Trophoblast cell (in vitro differentiated cells and primary cell): ENCODE measurements at regions not wholly inside any gene's neighbourhood (a gene's known extent, or its start where the extent isn't known, plus 50 kb on each side); places are given as distances from the start of the nearest gene placed in this dataset.
"Not testable (repeated sequence)": the region's sequence is repeated elsewhere in the genome, so short reads cannot be mapped to it uniquely, and the experiment has no call there.

Experiments used
- DNase-seq, 2 donors: peaks; one replicate each; pipeline ENCODE4 v3.0.0-alpha.2; 2016
- H2AFZ ChIP-seq: 2 replicates; pipeline ENCODE4 v1.6.1; 2013; ENCODE audit warnings: low read length, moderate library complexity, mild to moderate bottlenecking; ENCODE audit not compliant: insufficient read depth, poor library complexity
- H2AK5ac ChIP-seq: 2 replicates; pipeline ENCODE4 v1.6.1; 2013; ENCODE audit warnings: mild to moderate bottlenecking, low read length
- H2BK120ac ChIP-seq: 2 replicates; pipeline ENCODE4 v1.6.1; 2013; ENCODE audit warnings: low read length, mild to moderate bottlenecking, moderate library complexity; ENCODE audit not compliant: insufficient read depth, poor library complexity
- H2BK12ac ChIP-seq: 2 replicates; pipeline ENCODE4 v1.6.1; 2013; ENCODE audit warnings: mild to moderate bottlenecking, low read length, moderate library complexity
- H2BK5ac ChIP-seq: 2 replicates; pipeline ENCODE4 v1.6.1; 2013; ENCODE audit warnings: low read length, low read depth, moderate library complexity, mild to moderate bottlenecking; ENCODE audit not compliant: poor library complexity
- H3K14ac ChIP-seq: 2 replicates; pipeline ENCODE4 v1.6.1; 2013; ENCODE audit warnings: mild to moderate bottlenecking, low read length
- H3K18ac ChIP-seq: 2 replicates; pipeline ENCODE4 v1.6.1; 2013; ENCODE audit warnings: mild to moderate bottlenecking, low read length
- H3K23ac ChIP-seq: 2 replicates; pipeline ENCODE4 v1.6.1; 2013; ENCODE audit warnings: low read length
- H3K27ac ChIP-seq: 2 replicates; pipeline ENCODE4 v1.5.1; 2013; ENCODE audit warnings: low read depth, mild to moderate bottlenecking, inconsistent platforms, low read length, moderate library complexity
- H3K27me3 ChIP-seq: 2 replicates; pipeline ENCODE4 v1.6.1; 2013; ENCODE audit warnings: inconsistent platforms, mild to moderate bottlenecking, low read length, moderate library complexity; ENCODE audit not compliant: insufficient read depth
- H3K36me3 ChIP-seq, 2 experiments: 1 replicate in 1 of 2; 2 replicates in 1 of 2; pipeline ENCODE4 v1.6.1; 2013; ENCODE audit warnings: low read length in 2 of 2, mild to moderate bottlenecking in 2 of 2, moderate library complexity in 1 of 2; ENCODE audit not compliant: insufficient read depth in 2 of 2, control insufficient read depth in 1 of 2
- H3K4ac ChIP-seq: 2 replicates; pipeline ENCODE4 v1.6.1; 2013; ENCODE audit warnings: low read depth, mild to moderate bottlenecking, low read length, moderate library complexity
- H3K4me1 ChIP-seq, 2 experiments: 1 replicate in 1 of 2; 2 replicates in 1 of 2; pipeline ENCODE4 v1.6.1; 2013; ENCODE audit warnings: low read length in 2 of 2, mild to moderate bottlenecking in 2 of 2, moderate library complexity in 1 of 2; ENCODE audit not compliant: insufficient read depth in 2 of 2, control insufficient read depth in 1 of 2
- H3K4me2 ChIP-seq: 2 replicates; pipeline ENCODE4 v1.6.1; 2013; ENCODE audit warnings: inconsistent platforms, mild to moderate bottlenecking, low read length, moderate library complexity
- H3K4me3 ChIP-seq: 2 replicates; pipeline ENCODE4 v1.5.1; 2013; ENCODE audit warnings: mild to moderate bottlenecking, low read depth, low read length, inconsistent platforms
- H3K79me1 ChIP-seq: one replicate; pipeline ENCODE4 v1.6.1; 2013; ENCODE audit warnings: low read length
- H3K79me2 ChIP-seq: 2 replicates; pipeline ENCODE4 v1.6.1; 2013; ENCODE audit warnings: low read length, mild to moderate bottlenecking; ENCODE audit not compliant: control insufficient read depth, insufficient read depth, poor library complexity
- H3K9ac ChIP-seq: 2 replicates; pipeline ENCODE4 v1.6.1; 2013; ENCODE audit warnings: mild to moderate bottlenecking, low read length
- H3K9me3 ChIP-seq: 2 replicates; pipeline ENCODE4 v1.6.1; 2013; ENCODE audit warnings: low read depth, mild to moderate bottlenecking, control low read depth, inconsistent platforms, low read length; ENCODE audit not compliant: insufficient read depth
- H4K12ac ChIP-seq: 2 replicates; pipeline ENCODE4 v1.6.1; 2013; ENCODE audit warnings: low read depth, mild to moderate bottlenecking, low read length, moderate library complexity
- H4K8ac ChIP-seq: 2 replicates; pipeline ENCODE4 v1.6.1; 2013; ENCODE audit warnings: low read depth, mild to moderate bottlenecking, low read length, moderate library complexity
- H4K91ac ChIP-seq: one replicate; pipeline ENCODE4 v1.6.1; 2013; ENCODE audit warnings: low read depth, mild to moderate bottlenecking, low read length, moderate library complexity
- WGBS: extraction: QIAGEN DNeasy Blood & Tissue Kit; methylation state at CpG from one replicate; pipeline ENCODE4 v1.1.7; 2013; ENCODE audit warnings: missing lambda C conversion rate; ENCODE audit not compliant: insufficient read length, insufficient coverage; ENCODE audit errors: extremely low coverage; 5-methylcytosine and 5-hydroxymethylcytosine counted together

DNA sequence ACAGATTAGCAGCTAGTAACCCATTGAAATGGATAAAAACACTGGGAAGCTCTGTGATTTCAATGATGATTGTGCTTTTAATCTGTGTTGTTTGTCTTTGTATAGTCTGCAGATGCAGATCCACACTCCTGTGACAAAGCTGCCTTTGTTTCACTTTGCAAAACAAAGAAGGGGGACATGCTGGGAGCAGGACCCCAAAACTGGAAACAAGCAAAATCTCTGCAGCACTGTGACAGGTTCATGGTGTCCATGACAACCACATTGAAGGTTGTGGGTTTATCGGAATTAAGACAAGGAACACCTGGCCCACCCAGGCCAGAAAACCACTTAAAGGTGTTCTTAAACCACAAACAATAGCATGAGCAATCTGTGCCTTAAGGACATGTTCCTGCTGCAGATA lies 95.6 kb upstream of the PTGDR start:
- WGBS = no CpG with 5 or more reads among the region's 1 CpG
- not testable (repeated sequence) for H3K9me3 ChIP-seq, H3K27ac ChIP-seq, H3K14ac ChIP-seq, H3K79me2 ChIP-seq, H2BK120ac ChIP-seq, H2BK12ac ChIP-seq, H3K27me3 ChIP-seq, H4K8ac ChIP-seq, H4K91ac ChIP-seq, H3K4me3 ChIP-seq, H2AFZ ChIP-seq, H3K4ac ChIP-seq, H3K79me1 ChIP-seq, H3K18ac ChIP-seq, H3K9ac ChIP-seq, H4K12ac ChIP-seq, H3K23ac ChIP-seq, H3K4me1 ChIP-seq, DNase-seq, H3K4me2 ChIP-seq, H2AK5ac ChIP-seq, H3K36me3 ChIP-seq, H2BK5ac ChIP-seq

DNA sequence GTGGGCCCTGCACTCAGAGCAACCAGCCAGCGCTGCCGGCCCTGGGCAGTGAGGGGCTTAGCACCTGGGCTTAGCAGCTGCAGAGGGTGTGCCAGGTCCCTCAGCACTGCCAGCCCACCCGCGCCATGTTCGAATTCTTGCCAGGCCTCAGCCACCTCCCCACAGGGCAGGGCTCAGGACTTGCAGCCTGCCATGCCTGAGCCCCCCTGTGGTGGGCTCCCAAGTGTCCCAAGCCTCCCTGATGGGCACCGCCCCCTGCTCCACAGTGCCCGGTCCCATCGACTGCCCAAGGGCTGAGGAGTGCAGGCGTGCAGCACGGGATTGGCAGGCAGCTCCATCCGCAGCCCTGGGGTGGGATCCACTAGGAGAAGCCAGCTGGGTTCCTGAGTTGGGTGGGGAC lies 98.0 kb upstream of the NID2 start:
- Histone ChIP-seq H4K12ac (no peak overlapping the region), H3K23ac (no peak overlapping the region), H3K27ac (no peak overlapping the region), H3K4me2 (no peak overlapping the region), H4K8ac (no peak overlapping the region), H3K4me1 (no peaks in the 10 kb centered on the region), H3K27me3 (no peaks in the 10 kb centered on the region), H3K4me3 (no peak overlapping the region), H2AK5ac (no peak overlapping the region), H3K4ac (no peak overlapping the region), H3K9ac (no peak overlapping the region), H2AFZ (no peak overlapping the region), H4K91ac (no peak overlapping the region), H3K9me3 (peaks cover 13% of the 10 kb centered on the region), H2BK120ac (no peak overlapping the region), H3K14ac (no peak overlapping the region), H2BK12ac (no peak overlapping the region), H3K79me1 (no peaks in the 10 kb centered on the region), H3K18ac (no peak overlapping the region), H3K79me2 (no peaks in the 10 kb centered on the region), H3K36me3 (no peaks in the 10 kb centered on the region), H2BK5ac (no peak overlapping the region)
- no peak for DNase-seq
- WGBS = no CpG with 5 or more reads among the region's 11 CpGs

DNA sequence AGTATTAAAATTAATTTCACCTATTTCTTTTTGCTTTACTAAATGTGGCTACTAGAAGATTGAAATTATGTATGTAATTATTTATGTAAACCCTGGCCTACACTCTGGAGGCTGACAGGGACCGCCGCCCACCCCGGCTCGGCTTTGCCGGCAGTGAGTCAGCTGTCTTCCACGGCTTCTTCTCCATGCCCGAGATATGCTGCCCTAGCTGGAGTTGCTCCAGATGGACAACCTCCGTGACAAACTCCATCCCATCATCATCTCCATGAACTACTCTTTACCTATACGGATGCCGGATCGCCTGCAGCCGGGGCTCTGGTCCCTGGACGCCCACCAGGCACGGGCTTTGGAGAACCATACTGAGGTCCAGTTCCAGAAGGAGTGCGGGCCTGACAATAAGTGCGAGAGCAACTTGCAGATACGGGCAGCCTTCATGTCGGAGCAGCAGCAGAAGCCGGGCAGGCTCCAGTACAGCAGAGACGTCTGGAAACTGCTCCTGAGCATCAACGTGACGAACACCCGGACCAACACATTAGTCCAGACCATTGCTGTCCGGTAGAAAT lies 86.9 kb upstream of the NID2 start:
- Histone ChIP-seq H4K91ac (no peak overlapping the region), H3K4me1 (no peaks in the 10 kb centered on the region), H3K36me3 (no peaks in the 10 kb centered on the region), H3K79me2 (no peaks in the 10 kb centered on the region), H3K27me3 (no peaks in the 10 kb centered on the region), H3K9me3 (peaks cover 4% of the 10 kb centered on the region), H3K18ac (no peak overlapping the region), H2BK5ac (no peak overlapping the region), H2BK12ac (no peak overlapping the region), H3K4me3 (no peak overlapping the region), H3K23ac (no peak overlapping the region), H2AFZ (no peak overlapping the region), H3K4ac (no peak overlapping the region), H2BK120ac (no peak overlapping the region), H4K12ac (no peak overlapping the region), H4K8ac (no peak overlapping the region), H3K79me1 (no peaks in the 10 kb centered on the region), H3K4me2 (no peak overlapping the region), H3K14ac (no peak overlapping the region), H3K27ac (no peak overlapping the region), H2AK5ac (no peak overlapping the region), H3K9ac (no peak overlapping the region)
- WGBS = no CpG with 5 or more reads among the region's 24 CpGs
- DNase-seq = no peak

DNA sequence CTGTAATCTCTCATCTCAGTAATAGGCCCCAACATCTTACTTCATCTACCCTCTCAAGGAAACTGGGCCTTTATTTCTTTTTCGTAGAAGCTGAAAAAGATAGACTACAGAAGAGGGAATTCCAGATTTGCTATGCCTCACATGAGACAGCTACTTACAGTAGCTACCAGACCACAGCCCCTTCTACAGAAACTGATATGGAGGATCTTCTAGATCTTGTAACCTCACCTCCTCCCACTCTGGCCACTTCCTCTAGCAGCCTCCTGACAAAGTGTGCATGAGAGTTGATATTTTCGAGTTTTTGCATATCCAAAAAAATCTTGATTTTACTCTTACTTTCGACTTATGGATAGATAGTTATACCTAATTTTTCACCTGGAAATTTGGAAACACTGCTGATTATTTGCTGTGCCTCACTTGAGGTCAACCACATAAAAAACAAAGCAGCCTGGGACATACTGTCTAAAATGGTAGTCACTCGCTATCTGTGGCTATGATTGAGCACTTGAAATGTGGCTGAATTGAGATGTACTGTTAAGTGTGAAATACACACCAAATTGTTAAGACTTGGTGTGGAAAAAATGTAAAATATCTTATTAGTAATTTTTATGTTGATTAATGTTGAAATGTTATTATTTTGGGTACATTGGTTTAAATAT lies 86.3 kb upstream of the NID2 start:
- peaks cover 5% of the 10 kb centered on the region for H3K9me3 ChIP-seq
- no peak overlapping the region for H4K91ac ChIP-seq
- H3K14ac ChIP-seq = no peak overlapping the region
- no peak for DNase-seq
- no peak overlapping the region for H2BK12ac ChIP-seq
- H3K4me3 ChIP-seq = no peak overlapping the region
- H3K79me1 ChIP-seq = no peaks in the 10 kb centered on the region
- H3K9ac ChIP-seq = no peak overlapping the region
- no peak overlapping the region for H3K4ac ChIP-seq
- no peak overlapping the region for H2BK5ac ChIP-seq
- no peak overlapping the region for H3K4me2 ChIP-seq
- H3K27ac ChIP-seq = no peak overlapping the region
- no peaks in the 10 kb centered on the region for H3K4me1 ChIP-seq
- no CpG with 5 or more reads among the region's 4 CpGs for WGBS
- H3K36me3 ChIP-seq = no peaks in the 10 kb centered on the region
- H3K18ac ChIP-seq = no peak overlapping the region
- no peaks in the 10 kb centered on the region for H3K79me2 ChIP-seq
- H4K8ac ChIP-seq = no peak overlapping the region
- H2AFZ ChIP-seq = no peak overlapping the region
- no peaks in the 10 kb centered on the region for H3K27me3 ChIP-seq
- H4K12ac ChIP-seq = no peak overlapping the region
- H3K23ac ChIP-seq = no peak overlapping the region
- H2AK5ac ChIP-seq = no peak overlapping the region
- H2BK120ac ChIP-seq = no peak overlapping the region
